ENCODE measurements at regions not wholly inside any gene's neighbourhood (a gene's known extent, or its start where the extent isn't known, plus 50 kb on each side); places are given as distances from the start of the nearest gene placed in this dataset.
"Not testable (repeated sequence)": the region's sequence is repeated elsewhere in the genome, so short reads cannot be mapped to it uniquely, and the experiment has no call there.

GRCh38 chr7:73154586-73155038 is 68.8 kb upstream of the SPDYE9 start:
- TF ChIP-seq ZNF24 (IDR thresholded peaks at IDR 0.05); CTCF (IDR thresholded peaks at IDR 0.05 in 2 of 3, conservative IDR thresholded peaks at IDR 0.05 in 1 of 3; ENCODE audit: insufficient read depth in 2 of 3, low read depth in 1 of 3, low read length in 3 of 3); RNF219 (CRISPR knock-in tag; IDR thresholded peaks at IDR 0.05); TAF15 (IDR thresholded peaks at IDR 0.05; ENCODE audit: low read depth, low read length); ARID2 (IDR thresholded peaks at IDR 0.05); SIN3A (IDR thresholded peaks at IDR 0.05; ENCODE audit: borderline replicate concordance in 2 of 2, control insufficient read depth in 1 of 2, low read depth in 2 of 2, low read length in 2 of 2); RFX1 (IDR thresholded peaks at IDR 0.05); TAF1 (IDR thresholded peaks at IDR 0.05; ENCODE audit: control insufficient read depth, extremely low read depth, insufficient read depth, low read length, severe bottlenecking); NR3C1 (CRISPR knock-in tag; IDR thresholded peaks at IDR 0.05); REST (IDR thresholded peaks at IDR 0.05; ENCODE audit: borderline replicate concordance); REST (CRISPR knock-in tag; IDR thresholded peaks at IDR 0.05; ENCODE audit: low read depth); WHSC1 (IDR thresholded peaks at IDR 0.05; ENCODE audit: low read length): not testable (repeated sequence)
